ENCODE measurements at regions not wholly inside any gene's neighbourhood (a gene's known extent, or its start where the extent isn't known, plus 50 kb on each side); places are given as distances from the start of the nearest gene placed in this dataset.

DNA sequence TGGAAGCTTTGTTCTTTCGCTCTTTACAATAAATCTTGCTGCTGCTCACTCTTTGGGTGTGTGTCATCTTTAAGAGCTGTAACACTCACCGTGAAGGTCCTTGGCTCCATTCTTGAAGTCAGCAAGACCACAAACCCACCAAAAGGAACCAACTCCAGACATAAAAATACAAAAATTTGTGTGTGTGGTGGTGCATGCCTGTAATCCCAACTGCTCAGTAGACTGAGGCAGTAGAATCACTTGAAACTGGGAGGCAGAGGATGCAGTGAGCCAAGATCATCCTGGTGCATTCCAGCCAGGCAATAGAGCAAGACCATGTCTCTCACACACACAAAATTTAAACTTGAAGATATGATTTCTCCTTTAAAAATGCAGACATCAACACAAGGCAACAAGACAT, 1431.7 kb upstream of the B3GALT2 start:
- TF ChIP-seq, protein P1, sequence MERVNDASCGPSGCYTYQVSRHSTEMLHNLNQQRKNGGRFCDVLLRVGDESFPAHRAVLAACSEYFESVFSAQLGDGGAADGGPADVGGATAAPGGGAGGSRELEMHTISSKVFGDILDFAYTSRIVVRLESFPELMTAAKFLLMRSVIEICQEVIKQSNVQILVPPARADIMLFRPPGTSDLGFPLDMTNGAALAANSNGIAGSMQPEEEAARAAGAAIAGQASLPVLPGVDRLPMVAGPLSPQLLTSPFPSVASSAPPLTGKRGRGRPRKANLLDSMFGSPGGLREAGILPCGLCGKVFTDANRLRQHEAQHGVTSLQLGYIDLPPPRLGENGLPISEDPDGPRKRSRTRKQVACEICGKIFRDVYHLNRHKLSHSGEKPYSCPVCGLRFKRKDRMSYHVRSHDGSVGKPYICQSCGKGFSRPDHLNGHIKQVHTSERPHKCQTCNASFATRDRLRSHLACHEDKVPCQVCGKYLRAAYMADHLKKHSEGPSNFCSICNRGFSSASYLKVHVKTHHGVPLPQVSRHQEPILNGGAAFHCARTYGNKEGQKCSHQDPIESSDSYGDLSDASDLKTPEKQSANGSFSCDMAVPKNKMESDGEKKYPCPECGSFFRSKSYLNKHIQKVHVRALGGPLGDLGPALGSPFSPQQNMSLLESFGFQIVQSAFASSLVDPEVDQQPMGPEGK (CRISPR knock-in tag; IDR thresholded peaks at IDR 0.05; ENCODE audit: borderline replicate concordance), result no peak
- TF ChIP-seq ISL1 (CRISPR knock-in tag; IDR thresholded peaks at IDR 0.05) (no peak), ESRRG (CRISPR knock-in tag; IDR thresholded peaks at IDR 0.05) (no peak), RARB (CRISPR knock-in tag; IDR thresholded peaks at IDR 0.05) (no peak), ARNTL (CRISPR knock-in tag; IDR thresholded peaks at IDR 0.05; ENCODE audit: borderline replicate concordance, low read depth) (no peak), TCF4 (CRISPR knock-in tag; IDR thresholded peaks at IDR 0.05; ENCODE audit: borderline replicate concordance) (no peak), SNAI2 (CRISPR knock-in tag; IDR thresholded peaks at IDR 0.05) (no peak), ZNF70 (CRISPR knock-in tag; IDR thresholded peaks at IDR 0.05) (no peak), CSDC2 (CRISPR knock-in tag; IDR thresholded peaks at IDR 0.05) (no peak), TOX (CRISPR knock-in tag; IDR thresholded peaks at IDR 0.05; ENCODE audit: borderline replicate concordance) (no peak), OSR1 (CRISPR knock-in tag; IDR thresholded peaks at IDR 0.05) (no peak), ZFP3 (CRISPR knock-in tag; IDR thresholded peaks at IDR 0.05) (no peak), BACH2 (CRISPR knock-in tag; IDR thresholded peaks at IDR 0.05; ENCODE audit: borderline replicate concordance) (no peak)
